DMS114 treated with DMSO at 0.1 percent for 48 hours (cell line): ENCODE measurements at regions not wholly inside any gene's neighbourhood (a gene's known extent, or its start where the extent isn't known, plus 50 kb on each side); places are given as distances from the start of the nearest gene placed in this dataset.
"Not testable (repeated sequence)": the region's sequence is repeated elsewhere in the genome, so short reads cannot be mapped to it uniquely, and the experiment has no call there.

Experiments
- DNase-seq: peaks from one replicate; lab custom pipeline; 2025; ENCODE audit not compliant: unreplicated experiment; lab: John Stamatoyannopoulos, UW

DNA sequence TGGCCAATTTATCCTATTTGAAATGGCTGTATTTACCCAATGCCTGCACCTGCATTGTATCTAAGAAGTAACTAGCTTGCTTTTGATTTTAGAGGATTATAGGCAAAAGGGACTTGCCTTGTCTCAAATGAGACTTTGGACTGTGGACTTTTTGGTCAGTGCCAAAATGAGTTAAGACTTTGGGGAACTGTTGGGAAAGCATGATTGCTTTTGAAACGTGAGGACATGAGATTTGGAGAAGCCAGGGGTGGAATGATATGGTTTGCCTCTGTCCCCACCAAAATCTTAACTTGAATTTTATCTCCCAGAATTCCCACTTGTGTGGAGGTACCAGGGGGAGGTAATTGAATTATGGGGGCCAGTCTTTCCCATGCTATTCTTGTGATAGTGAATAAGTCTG is 1505.4 kb downstream of the SI start:
- no peak for DNase-seq

DNA sequence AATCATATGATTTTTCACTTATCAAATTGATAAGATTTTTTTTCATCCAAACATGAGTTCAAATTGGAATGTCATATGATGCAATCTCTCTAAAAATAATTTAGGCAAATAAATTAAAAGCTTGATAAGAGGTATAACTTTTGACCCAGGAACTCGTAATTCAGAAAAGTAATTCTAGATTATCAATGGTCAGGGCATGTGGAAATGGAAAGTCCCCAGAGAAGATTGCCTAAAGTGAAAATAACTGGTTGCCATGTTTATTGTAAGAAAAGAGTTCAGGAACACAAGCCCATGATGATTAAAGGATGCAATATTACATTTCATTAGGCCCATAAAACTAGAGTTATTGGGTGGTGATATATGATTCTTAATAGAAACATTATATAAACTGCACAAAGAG is 1514.8 kb downstream of the SI start:
- no peak for DNase-seq

DNA sequence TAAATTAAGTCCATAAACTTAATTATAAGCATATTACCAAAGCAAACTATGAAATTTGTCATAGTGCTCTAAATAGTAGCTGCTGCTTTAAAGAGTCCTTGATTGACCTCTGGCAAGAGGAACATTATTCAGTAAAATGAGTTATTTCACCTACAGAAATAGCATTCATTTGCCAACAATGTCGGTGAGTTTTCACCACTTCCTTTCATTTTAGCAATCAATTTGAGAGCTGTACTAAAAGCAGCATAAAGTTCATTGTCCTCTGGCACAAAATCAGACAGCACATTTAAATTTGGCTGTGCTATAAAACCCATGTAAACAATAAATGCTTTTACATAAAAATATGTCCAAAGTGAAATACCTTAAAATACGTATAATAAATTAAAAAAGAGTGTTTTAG is 1515.7 kb downstream of the SI start:
- DNase-seq, result no peak

DNA sequence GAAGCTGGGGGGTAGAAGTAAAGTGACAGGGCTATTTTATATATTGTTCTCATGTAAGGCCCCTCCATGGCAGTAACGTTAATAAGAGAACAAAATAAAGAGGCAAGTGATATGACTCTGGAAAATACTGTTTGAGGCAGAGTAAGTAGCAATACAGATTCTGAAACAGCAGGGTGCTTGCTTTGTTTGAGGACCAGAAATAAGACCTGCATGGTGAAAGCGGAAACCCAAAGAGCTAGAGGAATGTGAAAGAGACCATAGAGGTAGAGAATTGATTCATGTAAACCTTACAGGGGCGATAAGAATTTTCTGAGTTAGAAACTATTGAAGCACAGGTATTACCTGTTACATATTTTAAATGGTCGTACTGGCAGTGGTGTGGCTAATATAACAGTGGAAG is 1517.1 kb downstream of the SI start:
- DNase-seq, result no peak

DNA sequence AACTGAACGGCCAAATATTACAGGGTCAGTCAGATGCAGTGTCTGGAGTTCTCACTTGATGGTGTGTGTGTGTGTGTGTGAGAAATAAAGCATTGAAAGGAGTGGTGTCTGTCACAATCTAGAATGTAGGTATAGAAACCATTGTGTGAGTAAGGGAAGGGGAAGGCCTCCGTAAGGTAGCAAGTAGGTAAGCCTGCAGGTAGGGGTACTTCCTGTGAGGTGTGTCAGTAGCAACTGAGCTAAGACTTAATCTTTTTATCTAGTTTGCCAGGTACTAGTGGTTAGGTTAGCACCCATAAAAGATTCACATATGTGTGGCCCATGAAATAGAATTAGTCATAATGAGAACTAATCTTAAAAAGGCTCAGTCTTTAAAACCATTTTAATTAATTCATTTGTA is 1517.8 kb downstream of the SI start:
- no peak for DNase-seq

DNA sequence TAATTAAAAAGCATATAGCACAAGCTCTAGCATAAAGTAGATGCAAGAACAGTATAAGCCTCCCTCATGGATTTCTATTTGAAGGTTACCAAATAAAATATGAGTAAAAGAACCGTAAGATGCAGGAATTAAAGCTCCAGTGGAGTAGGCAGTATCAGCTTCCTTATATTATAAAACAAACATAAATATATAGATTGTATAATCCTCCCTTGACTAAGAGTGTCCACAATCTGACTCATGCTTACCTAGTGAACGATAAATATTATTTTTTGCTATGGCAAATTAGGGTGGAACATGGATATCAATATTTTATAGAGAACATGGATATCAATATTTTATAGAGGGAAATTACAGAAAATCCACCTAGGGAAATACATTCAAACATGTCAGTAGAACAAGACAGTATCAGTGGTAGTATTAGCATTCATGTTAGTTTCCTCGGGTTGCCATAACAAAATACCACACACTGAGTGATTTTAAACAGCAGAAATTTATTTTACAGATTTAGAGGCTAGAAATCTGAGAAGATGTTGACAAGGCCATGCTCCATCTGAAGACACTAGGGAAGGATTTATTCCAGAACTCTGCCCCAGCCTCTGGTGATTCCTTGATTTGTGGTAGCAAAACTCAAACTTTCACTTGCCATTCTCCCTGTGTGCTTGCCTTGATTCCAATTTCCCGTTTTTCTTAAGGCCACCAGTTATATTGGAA is 1521.3 kb downstream of the SI start:
- DNase-seq, result no peak

DNA sequence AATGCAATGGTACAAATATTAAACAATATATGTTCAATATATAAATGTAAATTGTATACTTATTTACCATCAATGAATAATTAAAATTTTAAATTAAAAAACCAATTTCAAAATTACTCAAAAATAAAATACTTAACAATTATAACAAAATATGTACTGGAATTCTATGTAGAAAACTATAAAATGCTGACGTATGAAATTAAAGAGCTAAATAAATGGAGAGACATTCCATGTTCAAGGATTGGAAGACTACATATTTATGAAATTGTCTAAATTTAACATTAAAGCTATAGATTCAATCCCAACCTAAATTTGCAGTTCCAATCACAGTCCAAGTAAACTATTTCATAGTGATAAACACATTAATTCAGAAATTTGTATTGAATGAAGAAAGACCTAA is 1522.4 kb downstream of the SI start:
- no peak for DNase-seq

DNA sequence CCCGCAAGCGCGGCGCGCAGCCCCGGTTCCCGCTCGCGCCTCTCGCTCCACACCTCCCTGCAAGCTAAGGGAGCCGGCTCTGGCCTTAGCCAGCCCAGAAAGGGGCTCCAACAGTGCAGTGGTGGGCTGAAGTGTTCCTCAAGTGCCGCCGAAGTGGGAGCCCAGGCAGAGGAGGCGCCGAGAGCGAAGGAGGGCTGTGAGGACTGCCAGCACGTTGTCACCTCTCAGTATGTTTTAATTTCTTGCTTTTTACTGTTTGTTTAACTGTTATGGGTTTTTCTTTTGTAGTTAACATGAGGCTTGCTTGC is 1525.7 kb downstream of the SI start:
- no peak for DNase-seq

DNA sequence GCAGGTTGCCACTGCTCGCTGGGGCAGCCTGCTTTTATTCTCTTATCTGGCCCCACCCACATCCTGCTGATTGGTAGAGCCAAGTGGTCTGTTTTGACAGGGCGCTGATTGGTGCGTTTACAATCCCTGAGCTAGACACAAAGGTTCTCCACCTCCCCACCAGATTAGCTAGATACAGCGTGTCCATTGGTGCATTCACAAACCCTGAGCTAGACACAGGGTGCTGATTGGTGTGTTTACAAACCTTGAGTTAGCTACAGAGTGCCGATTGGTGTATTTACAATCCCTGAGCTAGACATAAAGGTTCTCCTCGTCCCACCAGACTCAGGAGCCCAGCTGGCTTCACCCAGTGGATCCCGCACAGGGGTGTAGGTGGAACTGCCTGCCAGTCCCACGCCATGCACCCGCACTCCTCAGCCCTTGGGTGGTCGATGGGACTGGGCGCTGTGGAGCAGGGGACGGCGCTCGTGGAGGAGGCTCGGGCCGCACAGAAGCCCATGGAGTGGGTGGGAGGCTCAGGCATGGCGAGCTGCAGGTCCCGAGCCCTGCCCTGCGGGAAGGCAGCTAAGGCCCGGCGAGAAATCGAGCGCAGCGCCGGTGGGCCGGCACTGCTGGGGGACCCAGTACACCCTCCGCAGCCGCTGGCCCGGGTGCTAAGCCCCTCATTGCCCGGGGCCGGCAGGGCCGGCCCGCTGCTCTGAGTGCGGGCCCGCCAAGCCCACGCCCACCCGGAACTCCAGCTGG is 1526.2 kb downstream of the SI start:
- DNase-seq, result not testable (repeated sequence)

DNA sequence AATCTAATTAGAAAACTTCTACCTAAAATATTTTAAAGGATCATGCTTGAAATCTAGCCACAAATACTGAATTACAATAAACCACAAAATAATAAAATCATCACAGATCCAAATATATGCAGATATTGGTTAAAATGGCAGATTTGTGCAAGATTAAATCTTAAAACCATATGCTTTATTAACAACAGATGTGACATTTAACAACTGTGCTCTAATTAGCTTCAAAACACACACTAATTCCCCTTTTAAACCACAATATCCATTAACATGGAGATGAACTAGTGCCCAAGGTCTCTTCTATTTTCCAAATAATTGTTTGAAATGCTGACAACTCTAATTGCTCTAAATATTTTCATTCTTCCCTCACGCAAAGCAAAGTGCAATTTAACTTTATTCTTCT is 1530.3 kb downstream of the SI start:
- no peak for DNase-seq

DNA sequence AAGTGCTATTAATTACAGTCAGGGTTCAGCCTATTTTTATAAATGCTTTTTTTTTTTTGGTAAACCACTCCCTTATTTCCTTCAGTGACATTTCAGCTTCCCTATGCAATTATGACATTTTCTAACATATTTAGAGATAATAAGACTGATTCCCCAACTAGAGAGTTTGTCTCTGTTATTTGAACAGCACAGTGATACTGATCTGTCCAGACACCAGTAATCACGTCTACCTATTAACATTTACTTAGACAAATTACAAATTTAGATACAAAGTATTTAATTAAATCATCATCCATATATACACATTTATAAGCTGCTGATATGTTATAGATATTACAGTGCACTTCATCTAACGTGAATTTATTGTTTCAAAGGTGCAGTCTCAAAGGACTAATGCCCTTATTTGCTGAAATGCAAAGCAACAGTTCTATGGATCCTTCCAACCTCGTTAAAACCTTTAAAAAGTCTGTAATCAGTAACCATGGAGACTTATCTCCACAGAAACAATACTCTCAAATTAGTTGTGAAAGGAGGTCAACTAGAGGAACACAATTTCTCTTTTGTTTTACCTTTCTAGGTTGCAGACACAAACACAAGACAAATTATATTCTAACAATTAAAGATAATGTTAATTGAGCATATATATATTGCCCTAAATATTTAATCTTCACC is 1531.1 kb downstream of the SI start:
- DNase-seq, result no peak

DNA sequence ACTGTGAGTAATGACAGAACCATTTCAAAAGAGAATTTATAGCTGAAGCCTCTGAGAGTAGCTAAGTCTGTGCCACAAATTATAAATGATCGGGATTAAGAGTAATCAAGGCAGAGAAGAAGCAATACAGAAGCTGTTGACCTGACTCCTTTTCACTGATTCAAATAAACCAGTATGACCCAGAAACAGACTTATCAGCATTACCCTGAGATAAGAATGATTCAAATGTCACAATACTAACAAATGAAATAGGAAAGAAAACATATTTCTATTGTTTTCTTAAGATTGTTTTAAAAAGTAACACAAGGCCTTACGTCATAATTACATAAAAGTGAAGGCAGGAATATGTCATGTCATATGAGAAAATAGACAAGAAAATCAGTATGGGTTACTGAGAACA is 1534.6 kb downstream of the SI start:
- DNase-seq, result no peak

DNA sequence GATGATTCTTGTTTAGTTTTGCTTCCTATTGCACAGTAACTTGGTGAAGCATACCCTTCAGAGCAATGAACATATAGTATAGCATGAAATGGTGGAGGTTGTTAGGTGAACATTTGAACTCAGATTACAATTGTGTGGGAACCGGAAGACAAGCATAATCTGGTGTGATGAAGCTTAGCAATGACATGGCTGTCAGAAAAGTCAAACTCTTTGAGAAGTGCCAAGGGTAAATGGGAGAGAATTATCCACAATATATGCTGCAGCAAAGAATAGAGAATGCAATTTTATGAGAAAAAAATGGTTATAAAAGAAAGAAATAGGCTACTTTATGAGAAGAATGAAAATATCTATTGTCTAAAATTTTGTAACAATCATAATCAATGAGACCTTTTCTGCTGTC is 1536.7 kb downstream of the SI start:
- DNase-seq, result no peak

DNA sequence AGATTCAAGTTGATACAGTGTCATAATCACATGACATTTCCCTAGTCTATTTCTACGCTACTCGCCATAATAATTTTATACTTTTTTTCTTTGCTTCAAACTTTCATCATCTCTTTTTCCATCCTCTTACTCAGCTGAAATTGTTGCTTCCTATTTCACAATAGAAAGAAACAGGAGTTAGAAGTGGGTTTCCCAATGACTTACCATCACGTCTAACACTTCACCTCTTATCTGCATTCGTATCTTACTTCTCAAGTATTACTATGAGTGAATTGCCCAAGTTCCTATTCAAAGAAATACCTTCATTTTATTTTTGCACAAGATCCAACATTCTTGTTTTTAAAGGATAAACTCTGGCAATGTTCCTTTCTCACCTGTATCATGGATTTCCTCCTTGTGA is 1539.9 kb downstream of the SI start:
- no peak for DNase-seq

DNA sequence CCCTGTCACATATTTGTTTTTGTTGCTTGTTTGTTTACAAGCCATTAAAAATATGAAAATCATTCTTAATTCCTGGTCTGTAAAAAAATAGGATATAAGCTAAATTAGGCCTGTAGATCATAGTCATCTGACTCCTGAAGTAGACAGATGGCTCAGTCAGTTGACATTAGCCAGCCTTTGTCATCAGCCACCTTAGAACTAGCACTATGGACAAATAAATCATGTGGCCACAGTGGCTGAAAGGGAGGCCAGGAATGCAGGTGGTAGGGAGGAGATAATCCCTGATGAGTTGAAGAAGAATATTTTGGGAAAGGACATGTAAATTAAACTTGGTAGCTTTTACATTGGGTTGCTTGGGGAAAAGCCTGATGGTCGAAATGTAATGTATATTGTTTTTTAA is 1544.9 kb downstream of the SI start:
- DNase-seq, result no peak

DNA sequence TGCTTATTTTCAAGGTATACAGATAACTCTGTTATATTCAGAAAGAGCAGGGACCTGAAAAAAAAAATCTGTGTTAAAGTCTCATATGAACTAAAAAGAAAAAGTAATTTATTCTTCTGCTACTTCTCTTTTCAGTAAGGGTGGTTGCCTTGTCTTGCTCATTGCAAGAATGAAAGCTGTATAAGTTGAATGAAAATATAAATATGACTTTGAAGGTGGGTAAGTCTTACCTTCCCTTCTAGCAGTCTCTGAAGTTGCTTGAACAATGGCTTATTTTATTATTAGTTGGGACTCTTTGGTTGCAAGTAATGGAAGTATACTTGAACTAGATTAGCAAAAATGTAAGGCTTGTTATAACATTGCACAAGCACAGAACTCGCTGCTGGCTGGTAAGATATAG is 1554.9 kb downstream of the SI start:
- DNase-seq, result no peak

DNA sequence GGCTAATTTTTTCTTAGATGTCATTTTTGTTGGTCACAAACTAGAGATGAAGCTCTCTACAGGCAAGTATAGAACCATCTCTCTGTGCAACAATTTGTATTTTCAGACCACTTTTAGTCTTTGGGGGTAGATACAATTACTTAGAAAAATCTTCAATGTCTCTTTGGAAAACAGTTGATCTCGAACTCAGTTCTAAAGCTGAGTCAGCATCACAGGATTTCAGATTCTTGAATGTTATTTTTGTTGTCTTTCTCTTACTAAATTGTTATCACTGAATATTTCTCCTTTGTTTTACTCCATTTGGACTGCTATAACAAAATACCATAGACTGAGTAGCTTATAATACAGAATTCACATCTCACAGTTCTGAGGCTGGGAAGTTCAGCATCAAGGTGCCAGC is 1557.0 kb downstream of the SI start:
- no peak for DNase-seq

DNA sequence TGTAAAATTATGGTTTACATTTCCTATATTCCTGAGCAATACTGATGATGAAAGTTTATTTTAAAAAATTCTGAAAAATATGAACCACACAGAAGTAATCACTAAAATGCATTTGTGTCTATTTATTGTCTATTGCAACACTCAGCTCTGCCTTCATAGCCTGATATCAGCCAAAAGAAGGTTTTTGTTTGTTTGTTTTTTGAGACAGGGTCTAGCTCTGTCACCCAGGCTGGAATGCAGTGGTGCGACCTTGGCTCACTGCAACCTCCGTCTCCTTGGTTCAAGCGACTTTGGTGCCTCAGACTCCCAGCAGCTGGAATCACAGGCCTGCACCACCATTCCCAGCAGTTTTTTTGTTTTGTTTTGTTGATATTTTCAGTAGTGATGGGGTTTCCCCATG is 1560.2 kb downstream of the SI start:
- DNase-seq, result no peak

DNA sequence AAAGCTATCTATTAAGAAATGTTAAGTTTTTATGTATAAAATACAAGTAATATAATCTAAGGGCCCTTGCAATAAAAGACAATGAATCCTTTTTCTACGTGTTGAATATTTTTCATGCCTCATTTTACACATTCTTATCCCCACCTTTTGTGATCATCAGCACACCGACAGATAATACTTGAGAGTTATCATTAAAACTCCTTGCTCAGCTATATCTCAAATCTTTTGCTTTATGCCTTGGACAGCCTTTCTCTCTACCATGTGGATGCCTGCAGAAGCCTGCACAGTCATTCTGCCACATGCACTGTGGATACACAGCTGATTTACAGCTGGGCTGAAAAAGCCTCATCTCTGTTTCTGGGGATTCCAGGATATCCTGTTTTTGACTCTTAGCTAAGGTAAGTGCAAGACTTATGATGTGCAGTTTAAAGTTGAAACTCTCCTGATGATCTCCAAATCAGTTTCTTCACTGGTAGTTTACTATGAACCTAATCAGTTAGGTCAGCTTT is 1565.1 kb downstream of the SI start:
- DNase-seq, result no peak

DNA sequence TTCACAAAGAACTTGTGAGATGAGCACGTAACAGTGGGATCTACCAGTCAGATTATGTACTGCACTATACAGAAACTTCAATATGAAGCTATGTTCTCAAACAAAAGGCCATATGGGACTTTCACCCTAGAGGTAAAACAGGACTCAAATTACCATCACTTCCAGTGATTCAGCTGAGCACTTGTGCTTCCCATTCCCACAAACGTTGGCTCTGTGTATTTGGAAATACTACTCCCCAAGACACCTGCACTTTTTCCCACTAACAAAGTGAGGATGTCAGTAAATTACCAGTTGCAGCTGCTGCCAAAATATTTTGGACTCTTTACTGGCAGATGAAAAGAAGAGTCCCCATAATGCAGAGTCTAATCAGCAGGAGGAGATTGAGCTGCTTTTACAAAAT is 1570.1 kb downstream of the SI start:
- DNase-seq, result no peak

DNA sequence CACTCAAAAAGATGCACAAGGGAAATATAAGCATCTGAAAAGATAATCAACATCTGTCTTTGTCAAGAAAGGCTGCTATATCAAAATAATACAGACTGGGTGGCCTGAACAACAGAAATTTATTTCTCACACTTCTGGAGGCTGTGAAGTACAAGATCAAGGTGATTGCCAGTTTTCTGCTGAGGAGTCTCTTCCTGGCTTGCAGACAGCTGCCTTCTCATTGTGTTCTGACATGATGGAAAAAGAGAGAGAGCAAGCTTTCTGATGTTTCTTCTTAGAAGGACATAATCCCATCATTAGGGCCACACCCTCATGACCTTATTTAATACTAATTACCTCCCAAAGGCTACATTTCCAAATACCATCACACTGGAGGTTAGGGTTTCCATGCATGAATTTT is 1573.3 kb downstream of the SI start:
- no peak for DNase-seq

DNA sequence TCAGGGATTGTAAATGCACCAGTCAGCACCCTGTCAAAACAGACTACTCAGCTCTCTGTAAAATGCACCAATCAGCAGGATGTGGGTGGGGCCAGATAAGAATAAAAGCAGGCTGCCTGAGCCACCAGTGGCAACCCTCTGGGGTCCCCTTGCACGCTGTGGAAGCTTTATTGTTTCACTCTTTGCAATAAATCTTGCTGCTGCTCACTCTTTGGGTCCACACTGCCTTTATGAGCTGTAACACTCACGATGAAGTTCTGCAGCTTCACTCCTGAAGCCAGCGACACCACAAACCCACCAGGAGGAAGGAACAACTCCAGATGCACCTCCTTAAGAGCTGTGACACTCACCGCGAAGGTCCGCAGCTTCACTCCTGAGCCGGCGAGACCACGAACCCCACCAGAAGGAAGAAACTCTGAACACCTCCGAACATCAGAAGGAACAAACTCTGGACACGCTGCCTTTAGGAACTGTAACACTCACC is 1578.5 kb downstream of the SI start:
- not testable (repeated sequence) for DNase-seq
